ENCODE measurements at regions not wholly inside any gene's neighbourhood (a gene's known extent, or its start where the extent isn't known, plus 50 kb on each side); places are given as distances from the start of the nearest gene placed in this dataset.

DNA sequence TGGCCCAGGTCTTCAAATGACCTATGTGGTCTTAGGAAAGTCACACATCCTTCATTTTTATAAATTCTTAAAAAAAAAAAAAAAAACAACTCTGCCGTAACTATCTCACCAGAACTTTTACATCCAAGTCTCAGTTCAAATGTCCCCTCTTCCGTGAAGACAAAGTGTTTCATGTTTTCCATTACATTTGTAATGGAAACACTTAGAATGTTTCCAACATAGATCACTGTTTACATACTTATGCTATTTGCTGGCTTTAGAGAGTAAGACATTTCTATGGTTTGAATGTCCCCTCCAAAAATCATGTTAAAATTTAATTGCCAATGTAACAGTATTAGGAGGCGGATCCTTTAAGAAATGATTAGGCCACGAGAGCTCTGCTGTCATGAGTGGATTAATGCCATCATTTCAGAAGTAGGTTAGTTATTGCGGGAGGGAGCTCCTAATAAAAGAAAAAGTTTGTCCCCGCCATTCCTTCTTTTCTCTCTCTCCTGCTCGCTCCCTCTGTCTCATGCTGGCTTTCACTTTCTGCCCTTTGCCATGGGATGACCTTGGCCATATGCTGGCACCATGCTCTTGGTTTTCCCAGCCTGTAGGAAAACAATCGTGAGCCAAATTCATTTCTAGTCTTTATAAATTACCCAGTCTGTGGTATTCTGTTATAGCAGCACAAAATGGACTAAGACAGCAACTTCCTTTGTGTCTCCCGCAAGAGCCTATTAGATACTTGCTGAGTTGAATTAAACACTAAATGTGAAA lies 887.8 kb upstream of the SOX9 start:
- DNase-seq: no peak

DNA sequence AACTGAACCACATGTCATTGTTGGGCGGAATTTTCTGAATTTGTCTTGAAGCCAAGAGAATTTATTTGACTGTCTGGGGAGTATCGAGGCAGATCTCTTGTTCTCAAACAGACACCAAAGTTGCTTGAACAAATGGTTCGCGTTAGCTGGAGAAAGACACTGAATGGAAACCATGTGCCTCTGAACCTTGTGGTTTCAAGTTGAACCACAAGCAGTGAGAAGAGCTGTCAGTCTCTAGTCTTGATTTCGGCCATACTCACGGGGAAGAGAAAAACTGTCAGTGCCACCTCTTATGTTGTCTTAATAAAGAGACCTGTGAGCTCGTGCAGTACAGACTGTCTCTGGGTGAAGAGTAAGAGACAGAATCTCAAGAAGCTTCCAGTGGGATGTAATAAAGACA lies 886.5 kb upstream of the SOX9 start:
- no peak for DNase-seq

DNA sequence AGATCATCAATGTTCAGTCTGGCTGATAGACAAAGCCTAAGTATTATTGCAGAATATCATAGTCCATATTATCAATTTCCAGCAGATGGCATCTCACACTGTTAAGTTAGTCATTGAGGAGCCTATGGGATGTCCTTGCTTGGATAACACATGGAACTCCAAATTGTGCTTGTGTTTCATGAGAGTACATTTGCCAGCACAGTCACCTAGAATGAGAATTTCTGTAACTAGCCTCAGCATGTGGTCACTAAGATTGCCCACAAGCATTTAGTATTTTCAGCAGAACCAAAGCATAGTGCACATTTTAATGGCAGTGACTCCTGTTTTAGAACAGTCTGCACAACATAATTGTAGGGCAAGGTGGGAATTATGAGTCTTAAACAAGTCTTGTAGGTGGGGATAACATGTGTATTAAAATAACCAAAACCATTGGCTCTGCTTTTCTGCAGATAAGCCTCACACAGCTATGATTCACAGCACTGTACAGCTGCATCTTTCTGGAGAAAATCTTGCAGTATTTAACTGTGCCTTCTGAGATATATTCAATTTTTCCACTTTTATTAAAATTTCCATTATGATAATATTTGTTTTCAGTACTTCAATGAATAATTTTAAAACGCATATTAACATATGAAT lies 882.8 kb upstream of the SOX9 start:
- peak in 1 of 14 donors; percentile 16 for DNase-seq

DNA sequence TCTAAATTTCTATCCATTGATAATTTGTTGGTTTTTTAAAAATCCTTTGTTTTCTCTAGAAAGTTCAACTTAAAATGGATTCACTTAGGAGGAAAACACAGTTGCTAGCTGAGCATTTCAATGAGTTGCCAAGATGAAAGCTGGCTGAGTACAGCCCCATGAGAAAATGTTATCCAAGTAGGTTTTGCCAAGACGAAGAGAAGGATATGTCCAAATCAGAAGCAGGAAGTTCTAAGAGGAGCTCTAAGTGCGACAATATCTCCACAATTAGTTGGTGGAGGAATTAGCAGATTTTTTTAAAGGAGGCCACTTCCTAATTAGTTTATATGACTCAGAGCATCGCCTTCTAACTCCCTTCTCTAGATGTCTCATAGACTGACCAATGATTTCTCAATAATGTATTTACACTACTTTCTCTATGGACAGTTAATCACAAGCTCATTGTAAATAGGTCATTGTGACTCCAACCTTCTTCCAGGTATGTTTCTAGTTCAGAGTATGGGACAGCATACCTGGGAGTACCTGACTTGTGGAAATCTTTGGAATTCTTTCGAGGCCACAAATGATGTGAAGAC lies 873.3 kb upstream of the SOX9 start:
- no peak for DNase-seq

GRCh38 chr17:71251276-71251675 lies 869.5 kb upstream of the SOX9 start:
- DNase-seq: no peak

DNA sequence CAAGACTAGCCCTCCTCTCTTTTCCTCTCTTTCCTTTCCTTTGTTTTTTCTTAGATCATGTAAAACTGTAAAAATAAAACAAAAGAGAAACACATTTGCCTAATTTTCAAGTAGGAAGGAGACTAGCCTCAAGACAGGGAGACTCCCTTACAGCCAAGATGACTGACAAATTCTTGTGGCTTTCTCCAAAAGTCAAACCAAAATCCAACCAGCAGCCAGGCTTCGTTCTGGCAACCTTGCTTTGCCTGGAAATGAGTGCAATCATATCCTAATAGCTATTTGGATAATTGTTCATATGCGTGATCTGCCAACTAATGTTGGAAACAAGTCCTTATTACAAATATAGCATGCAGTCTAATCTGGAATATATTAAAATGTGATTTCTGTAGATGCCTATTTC lies 868.9 kb upstream of the SOX9 start:
- DNase-seq: no peak

DNA sequence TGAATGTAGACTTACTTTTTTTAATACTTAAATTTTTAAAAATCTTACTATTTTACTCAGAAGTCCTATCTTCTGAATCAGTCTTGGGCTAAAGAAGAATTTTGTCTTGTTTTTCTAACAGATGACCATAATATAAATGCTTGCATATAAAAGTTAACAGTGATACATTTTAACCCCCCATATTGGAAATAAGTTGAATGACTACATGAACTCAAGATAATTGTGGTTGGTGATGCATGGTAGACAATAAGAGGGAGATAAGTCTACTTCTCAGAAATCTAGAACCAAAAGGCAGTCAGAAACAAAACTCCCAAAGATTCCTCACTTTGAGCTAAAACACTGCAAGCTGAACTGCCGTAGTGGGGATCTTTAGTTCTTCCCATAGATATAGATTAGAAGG lies 868.4 kb upstream of the SOX9 start:
- no peak for DNase-seq

GRCh38 chr17:71257096-71257495 lies 863.7 kb upstream of the SOX9 start:
- DNase-seq: no peak

GRCh38 chr17:71260366-71260940 lies 860.4 kb upstream of the SOX9 start:
- no peak for DNase-seq

GRCh38 chr17:71262586-71262985 lies 858.2 kb upstream of the SOX9 start:
- no peak for DNase-seq

DNA sequence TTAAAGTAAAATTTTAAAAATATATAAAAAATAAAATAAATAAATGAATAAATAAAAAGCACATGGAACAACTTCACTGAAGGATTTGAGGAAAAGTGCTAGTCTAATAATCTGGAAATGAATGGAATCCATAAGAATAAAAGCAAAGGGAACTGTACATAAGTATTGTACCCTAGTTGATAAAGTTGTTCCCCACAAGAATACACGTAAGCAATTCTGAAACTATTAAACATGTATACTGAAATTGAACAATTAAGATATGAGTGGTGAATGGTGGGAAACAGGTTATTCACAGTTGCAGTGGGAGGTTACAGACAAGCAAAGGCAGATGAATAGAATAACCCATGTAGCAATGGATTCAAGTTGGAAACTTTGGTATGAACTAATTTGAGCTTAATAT lies 853.2 kb upstream of the SOX9 start:
- DNase-seq: no peak

- no peak for DNase-seq
These were observed 851.6 kb upstream of the SOX9 start for GRCh38 chr17:71269201-71269600.

GRCh38 chr17:71273441-71273840 lies 847.4 kb upstream of the SOX9 start:
- no peak for DNase-seq

GRCh38 chr17:71276079-71276478 lies 844.7 kb upstream of the SOX9 start:
- DNase-seq: no peak

DNA sequence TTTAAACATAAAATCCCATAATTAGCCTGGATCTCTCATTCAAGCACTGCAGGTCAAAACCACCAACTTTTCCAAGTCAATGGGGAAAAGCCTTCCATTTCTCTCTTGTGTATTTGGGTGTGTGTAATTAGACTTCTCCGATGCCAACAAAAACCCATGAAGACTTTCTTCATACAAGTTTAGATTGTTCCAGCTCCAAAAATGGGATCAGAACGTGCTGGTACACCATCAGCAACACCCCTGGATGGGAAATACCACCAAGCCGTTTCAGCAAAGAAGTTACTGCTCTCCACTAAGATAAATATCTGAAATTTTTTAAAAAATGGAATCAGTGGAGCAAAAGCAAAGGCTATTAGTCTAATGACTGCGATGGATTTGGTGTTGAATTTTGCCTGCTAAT lies 837.3 kb upstream of the SOX9 start:
- no peak for DNase-seq

GRCh38 chr17:71284032-71284755 lies 836.6 kb upstream of the SOX9 start:
- no peak for DNase-seq

DNA sequence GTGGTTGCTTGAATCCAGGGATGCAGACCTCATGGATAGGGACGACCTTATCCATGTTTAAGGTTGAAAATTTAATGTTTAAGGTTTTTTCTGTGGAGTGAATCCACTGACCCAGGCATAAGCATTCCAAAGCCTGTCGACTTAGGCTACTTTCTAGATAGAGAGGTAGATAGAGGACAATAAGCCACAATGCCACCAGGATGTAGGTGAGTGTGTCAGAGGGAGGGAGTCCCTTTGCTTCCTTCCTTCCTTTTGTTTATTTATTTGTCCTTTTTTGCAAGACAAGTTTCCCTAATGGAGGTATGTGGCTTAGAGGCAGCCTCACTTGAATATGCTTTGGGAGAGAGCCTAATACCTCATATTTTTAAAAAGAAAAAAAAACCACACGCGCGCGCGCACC lies 834.2 kb upstream of the SOX9 start:
- no peak for DNase-seq

DNA sequence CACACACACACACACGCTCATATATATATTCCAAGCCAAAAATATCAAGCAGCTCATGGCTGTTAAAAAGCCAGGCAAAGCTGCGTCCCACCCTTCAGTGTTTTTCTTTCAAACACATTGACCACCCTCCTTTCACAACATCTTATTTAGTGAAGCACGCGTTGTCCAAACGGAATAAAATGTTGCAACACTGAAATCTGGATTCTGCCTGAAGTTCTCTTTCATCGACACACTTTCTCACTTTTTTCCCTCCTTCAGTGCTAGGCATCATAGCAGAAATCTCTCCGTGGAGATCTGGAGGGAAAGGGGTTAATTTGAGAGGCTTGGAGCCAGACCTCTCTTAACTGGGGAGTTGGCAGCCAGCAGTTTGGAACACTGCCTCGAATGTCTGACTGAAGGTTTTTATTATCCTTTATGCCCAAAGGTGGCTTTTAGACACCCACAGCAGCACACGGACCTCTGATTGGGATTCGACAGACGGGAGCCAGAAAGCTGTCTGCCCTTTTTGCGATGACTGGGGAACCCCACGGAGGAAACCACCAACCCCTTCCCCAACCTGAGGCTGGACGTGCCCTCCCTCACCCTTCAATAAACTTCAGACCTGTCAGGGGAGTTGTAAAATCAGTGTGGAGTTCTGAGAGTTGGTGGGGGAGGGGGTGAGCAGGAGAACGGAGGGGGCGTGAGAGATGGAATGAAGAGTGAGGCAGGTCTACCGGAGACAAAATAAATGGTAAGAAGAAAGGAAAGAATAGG lies 833.6 kb upstream of the SOX9 start:
- no peak for DNase-seq

- no peak for DNase-seq
These were observed 828.8 kb upstream of the SOX9 start for GRCh38 chr17:71292006-71292405.

GRCh38 chr17:71296005-71296404 lies 824.8 kb upstream of the SOX9 start:
- no peak for DNase-seq

GRCh38 chr17:71301063-71301462 lies 819.8 kb upstream of the SOX9 start:
- no peak for DNase-seq

Measured in C1 segment of cervical spinal cord (tissue), 14 donors.